AG10803 (cell line): ENCODE measurements at regions not wholly inside any gene's neighbourhood (a gene's known extent, or its start where the extent isn't known, plus 50 kb on each side); places are given as distances from the start of the nearest gene placed in this dataset.
"Not testable (repeated sequence)": the region's sequence is repeated elsewhere in the genome, so short reads cannot be mapped to it uniquely, and the experiment has no call there.

ENCODE experiments used
- DNase-seq: peaks from one replicate; pipeline ENCODE4 v3.0.0; 2010; ENCODE audit warnings: low read depth
- H3K4me3 ChIP-seq: 2 replicates; pipeline ENCODE4 v1.5.1; 2011; ENCODE audit warnings: mild to moderate bottlenecking, low read length, control low read depth
- TF ChIP-seq, protein P1 (sequence below): conservative IDR thresholded peaks from 2 replicates; pipeline ENCODE4 v1.5.1; 2011; ENCODE audit warnings: mild to moderate bottlenecking, low read length, control low read depth, inconsistent platforms

DNA sequence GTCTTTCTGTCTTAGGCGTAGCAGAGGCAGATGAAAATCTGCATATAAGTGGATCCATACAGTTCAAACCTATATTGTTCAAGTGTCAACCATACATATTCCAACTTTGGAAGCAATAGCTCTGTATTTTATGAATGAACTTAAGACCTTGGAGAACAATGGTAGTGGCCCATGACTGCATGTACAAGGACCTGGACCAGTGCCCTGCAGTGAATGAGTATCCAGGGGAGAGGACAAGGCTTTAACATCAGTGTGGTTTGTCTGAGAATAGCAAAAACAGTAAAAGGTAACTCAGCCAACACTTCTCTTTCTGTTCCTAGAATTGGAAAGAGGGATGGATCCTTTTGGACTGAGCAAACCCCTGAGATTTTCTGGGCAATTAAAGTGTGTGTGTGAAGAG lies 230.8 kb upstream of the LINC00305 start:
- TF ChIP-seq, protein P1, sequence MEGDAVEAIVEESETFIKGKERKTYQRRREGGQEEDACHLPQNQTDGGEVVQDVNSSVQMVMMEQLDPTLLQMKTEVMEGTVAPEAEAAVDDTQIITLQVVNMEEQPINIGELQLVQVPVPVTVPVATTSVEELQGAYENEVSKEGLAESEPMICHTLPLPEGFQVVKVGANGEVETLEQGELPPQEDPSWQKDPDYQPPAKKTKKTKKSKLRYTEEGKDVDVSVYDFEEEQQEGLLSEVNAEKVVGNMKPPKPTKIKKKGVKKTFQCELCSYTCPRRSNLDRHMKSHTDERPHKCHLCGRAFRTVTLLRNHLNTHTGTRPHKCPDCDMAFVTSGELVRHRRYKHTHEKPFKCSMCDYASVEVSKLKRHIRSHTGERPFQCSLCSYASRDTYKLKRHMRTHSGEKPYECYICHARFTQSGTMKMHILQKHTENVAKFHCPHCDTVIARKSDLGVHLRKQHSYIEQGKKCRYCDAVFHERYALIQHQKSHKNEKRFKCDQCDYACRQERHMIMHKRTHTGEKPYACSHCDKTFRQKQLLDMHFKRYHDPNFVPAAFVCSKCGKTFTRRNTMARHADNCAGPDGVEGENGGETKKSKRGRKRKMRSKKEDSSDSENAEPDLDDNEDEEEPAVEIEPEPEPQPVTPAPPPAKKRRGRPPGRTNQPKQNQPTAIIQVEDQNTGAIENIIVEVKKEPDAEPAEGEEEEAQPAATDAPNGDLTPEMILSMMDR = no peak
- no peak for DNase-seq
- H3K4me3 ChIP-seq = no peak overlapping the region

DNA sequence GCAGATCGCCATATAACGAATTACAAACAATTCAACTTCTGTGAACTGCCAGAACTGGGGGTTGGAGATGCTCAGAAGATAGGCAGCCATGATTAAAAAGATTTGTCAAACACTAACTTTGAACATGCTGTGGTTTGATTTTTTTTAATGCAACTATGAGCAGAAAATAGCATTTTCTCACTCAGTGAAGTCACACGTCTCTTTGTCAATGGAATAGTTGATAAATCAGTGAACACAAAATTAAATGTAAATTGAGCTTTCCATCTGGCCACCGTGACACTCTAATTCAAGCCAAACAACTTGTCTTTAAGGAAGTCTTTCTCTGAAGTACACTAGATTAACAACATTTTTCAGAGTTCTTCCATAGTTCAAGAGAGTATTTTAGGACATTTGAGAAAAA lies 228.6 kb upstream of the LINC00305 start:
- H3K4me3 ChIP-seq = no peak overlapping the region
- TF ChIP-seq, protein P1 = no peak
- no peak for DNase-seq

DNA sequence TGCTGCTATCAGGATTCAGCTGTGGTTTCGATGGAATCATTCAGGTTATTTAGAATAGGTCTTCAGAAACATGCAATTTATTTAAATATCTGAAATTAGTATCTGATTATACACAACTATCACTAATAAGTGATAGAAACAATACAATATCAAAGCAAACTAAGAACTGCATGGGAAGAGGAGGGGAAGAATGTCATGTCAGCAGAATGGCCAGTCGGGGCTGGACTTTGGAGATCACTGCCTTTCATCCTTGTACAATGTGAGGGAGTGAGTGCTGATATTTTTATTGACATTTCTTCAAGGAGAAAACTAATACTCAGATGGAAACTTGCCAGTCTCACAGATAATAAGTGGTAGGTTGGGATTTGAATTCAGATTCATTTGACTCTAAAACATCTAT lies 224.0 kb upstream of the LINC00305 start:
- no peak overlapping the region for H3K4me3 ChIP-seq
- TF ChIP-seq, protein P1 = no peak
- DNase-seq = no peak

DNA sequence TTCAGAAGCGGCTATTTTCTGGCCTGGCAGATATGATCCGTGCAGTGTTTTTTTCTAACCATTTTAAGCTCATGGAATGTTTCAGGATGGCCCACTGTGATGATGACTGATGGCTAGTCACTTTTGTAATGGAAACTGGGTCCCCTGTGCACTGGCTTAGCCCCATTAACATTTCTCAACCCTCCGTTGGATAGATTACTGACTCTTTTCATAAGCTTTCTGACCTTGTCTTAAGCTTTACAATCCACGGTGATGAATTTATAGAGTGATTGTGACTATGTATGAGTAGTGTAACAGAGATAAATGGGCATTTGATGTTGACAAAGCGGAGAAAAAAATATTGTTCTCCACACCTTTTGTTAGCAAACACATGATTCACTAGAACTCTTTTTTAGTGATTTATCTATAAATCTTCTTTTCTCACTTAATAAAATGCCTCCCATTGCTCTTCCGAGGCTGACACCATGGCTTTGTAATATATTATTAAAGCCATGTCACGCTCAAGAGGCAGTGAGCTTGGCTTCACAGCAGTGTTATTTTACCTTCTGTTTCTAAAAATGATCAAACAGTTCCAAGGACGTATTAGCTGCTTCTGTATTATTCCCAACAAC lies 221.0 kb upstream of the LINC00305 start:
- DNase-seq, H3K4me3 ChIP-seq: not testable (repeated sequence)

DNA sequence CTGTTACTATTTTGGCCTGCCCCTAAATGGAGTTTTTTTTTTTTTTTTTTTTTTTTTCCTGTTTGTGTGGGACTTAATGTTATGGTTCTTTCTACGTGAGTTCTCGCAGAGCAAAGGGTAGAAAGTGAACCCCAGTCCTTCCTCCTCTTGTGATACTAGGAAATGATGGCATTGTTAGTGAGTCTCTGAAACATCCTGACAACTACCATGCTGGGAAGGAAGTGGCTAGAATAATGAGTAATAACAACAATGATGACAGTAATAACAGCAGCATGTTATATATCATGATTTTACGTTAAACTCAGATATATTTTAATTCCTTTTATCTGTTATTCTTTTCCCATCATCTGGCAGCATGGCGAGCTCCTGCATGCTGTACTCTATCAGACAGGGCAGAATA lies 216.2 kb upstream of the LINC00305 start:
- TF ChIP-seq, protein P1 = no peak

DNA sequence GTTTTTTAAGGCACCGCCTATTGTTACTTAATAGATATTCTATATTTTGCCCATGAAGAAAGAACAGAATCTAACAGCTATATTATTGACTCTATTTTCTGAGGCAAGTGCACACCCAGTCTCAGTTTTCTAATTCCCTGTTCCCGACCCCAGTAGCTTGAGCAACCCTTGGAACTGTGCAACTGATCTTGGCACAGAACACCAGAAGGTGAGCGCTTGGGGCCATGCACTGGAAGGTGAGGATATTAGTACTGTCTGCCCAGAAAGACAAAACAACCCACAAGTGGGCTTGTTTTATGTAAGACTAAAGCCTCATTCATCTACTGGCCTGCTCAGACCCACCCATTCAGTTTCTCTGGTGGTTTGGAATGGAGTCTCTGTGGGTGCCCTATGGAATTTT lies 188.8 kb upstream of the LINC00305 start:
- TF ChIP-seq, protein P1 = no peak
- no peak for DNase-seq
- H3K4me3 ChIP-seq = no peak overlapping the region

More for the DNA sequence above, 216.2 kb upstream of the LINC00305 start:
- no peak for DNase-seq
- no peak overlapping the region for H3K4me3 ChIP-seq

DNA sequence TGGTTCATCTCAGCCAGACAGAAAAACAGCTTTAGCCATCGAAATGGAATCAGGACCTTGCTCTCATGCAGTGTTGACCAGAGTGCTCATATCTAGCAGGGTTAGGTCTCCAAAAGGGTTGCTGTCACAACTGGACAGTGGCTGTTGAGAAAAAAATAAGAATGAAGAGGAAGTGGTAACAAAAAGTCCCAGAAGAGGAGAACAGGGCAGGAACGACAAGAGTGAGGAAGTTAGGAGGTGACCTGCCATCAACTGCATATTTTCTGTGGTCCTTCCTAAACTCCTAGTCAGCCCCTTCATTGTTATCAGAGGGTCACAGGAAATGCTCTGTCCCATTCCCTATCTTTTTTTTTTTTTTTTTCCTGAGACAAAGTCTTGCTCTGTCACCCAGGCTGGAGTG lies 188.1 kb upstream of the LINC00305 start:
- TF ChIP-seq, protein P1 = no peak
- no peak overlapping the region for H3K4me3 ChIP-seq
- no peak for DNase-seq

DNA sequence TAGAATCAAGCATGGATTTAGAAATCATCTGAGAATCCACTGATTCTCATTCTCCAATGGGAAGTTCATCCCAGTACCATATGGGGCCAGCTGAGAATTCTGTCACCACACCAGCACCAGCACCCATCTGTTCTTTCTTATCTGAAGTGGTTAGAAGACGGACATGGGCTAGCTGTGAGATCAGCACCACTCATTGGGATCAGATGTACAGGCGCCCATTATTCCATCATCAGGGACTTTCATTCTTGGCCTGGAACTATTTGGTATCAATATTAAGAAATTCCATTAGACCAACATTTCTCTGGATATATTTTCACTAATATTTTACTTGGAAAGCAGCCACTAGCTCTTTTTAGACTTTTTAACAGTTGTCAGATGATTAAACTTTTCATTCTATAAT lies 185.9 kb upstream of the LINC00305 start:
- no peak overlapping the region for H3K4me3 ChIP-seq
- no peak for DNase-seq
- TF ChIP-seq, protein P1 = no peak
